ENCODE measurements at regions not wholly inside any gene's neighbourhood (a gene's known extent, or its start where the extent isn't known, plus 50 kb on each side); places are given as distances from the start of the nearest gene placed in this dataset.
"Not testable (repeated sequence)": the region's sequence is repeated elsewhere in the genome, so short reads cannot be mapped to it uniquely, and the experiment has no call there.

GRCh38 chr3:43236008-43236407 is 50.3 kb upstream of the SNRK start:
- intact Hi-C loops (cut with micrococcal nuclease) = no loop called here

DNA sequence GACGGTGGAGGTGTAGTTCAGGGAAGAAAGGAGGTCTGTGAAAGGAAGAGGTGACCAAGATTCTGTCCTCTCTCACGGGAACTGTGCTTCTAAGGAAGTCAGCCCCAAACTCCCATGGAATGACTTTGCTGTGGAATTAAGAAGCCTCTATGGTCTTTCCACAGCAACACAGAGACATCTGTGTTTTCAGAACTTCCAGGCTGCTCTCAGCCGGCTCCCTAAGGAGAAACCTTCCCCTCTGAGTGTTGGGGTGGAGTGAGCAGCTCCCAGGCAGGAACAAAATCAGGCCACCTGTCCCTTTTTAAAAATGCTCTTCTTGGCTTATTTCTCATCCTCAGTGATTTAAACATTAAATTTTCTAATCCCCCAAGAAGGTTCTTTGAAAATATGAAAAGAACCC is 53.3 kb upstream of the SNRK start:
- intact Hi-C loops (cut with micrococcal nuclease) = no loop called here

- intact Hi-C loops (cut with micrococcal nuclease) = no loop called here
Measured at GRCh38 chr3:43231276-43232000, 54.9 kb upstream of the SNRK start.

- intact Hi-C loops (cut with micrococcal nuclease) = not testable (repeated sequence)
Measured at GRCh38 chr3:43229865-43230264, 56.5 kb upstream of the SNRK start.

GRCh38 chr3:43227685-43228084 is 58.7 kb upstream of the SNRK start:
- intact Hi-C loops (cut with micrococcal nuclease) = not testable (repeated sequence)

DNA sequence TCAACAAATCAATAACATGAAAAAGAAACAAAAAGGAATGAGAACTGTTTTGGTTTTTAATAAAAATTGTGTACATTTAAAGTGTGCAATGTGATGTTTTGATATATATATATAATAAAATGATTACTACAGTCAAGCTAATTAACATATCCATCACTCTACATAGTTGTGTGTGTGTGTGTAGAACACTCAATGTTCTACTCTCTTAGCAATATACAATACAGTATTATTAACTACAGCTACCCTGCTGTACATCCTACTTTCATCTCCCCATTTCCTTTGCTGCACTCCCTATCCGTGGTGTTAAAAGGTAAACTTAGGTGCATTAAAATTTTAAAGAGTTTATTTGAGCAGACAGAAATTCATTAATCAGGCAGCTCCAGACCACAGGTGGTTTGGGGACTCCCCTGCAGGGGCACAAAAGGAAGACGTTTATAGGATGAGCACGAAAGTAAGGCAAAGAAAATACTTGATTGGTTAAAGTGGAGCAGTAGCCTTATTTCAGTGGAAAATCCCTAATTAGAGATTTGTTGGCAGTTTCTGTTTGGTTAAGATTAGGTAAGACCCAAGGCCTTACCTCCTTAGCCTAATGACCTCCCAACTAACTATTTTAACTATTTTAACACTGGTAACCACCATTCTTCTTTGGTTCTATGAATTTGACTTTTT is 61.8 kb upstream of the SNRK start:
- intact Hi-C loops (cut with micrococcal nuclease) = no loop called here

GRCh38 chr3:43223670-43224364 is 62.5 kb upstream of the SNRK start:
- intact Hi-C loops (cut with micrococcal nuclease) = loop anchor here (1.0 to 2.0 kb wide), 3 partner anchors 154 to 466 kb away; partner anchors contain the start of gene ABHD5

DNA sequence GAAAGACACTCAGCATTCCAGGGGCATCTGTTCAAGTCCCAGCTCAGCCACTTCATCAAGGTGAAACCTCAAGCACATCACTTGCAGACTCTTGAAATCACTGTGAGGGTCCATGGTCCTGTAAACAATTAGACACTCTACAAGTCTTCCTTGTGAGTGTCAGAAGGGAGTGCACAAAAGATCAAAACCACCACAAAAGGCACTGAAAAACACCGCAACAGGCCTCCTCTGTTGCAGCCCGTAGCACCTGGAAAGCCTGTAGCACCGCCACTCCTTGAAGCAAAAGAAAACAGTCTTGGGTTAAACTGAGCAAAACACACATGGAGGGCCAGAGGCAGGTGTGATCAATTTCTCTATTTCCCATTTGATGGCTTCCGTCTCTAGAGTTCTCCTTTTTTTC is 63.8 kb upstream of the SNRK start:
- intact Hi-C loops (cut with micrococcal nuclease) = loop anchor here (2.0 kb wide), 1 partner anchor 280 kb away; no protein-coding TSS in a partner anchor

- intact Hi-C loops (cut with micrococcal nuclease) = no loop called here
Measured at GRCh38 chr3:43221076-43221475, 65.3 kb upstream of the SNRK start.

GRCh38 chr3:43219616-43220015 is 66.7 kb upstream of the SNRK start:
- intact Hi-C loops (cut with micrococcal nuclease) = no loop called here

GRCh38 chr3:43218921-43219320 is 67.4 kb upstream of the SNRK start:
- intact Hi-C loops (cut with micrococcal nuclease) = no loop called here

DNA sequence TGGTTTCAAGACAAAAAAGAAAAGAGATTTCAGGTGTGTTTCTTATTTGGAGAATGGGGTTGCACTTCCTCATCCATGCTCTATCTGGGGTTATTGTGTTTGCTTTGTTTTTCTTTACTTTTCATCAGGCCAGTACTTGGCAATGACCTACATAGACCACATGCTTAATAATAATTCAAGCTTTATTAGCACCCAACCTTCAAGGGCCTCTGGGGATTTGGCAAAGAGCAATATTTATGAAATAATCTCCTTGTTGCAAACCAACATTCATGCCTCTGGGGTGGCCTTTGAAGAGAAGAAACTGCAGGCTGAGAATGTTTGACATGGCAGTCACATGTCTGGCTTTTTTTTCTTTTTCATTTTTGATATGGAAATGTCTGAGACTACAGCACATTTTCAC is 68.2 kb upstream of the SNRK start:
- intact Hi-C loops (cut with micrococcal nuclease) = no loop called here

- intact Hi-C loops (cut with micrococcal nuclease) = no loop called here
Measured at GRCh38 chr3:43217633-43218032, 68.7 kb upstream of the SNRK start.

DNA sequence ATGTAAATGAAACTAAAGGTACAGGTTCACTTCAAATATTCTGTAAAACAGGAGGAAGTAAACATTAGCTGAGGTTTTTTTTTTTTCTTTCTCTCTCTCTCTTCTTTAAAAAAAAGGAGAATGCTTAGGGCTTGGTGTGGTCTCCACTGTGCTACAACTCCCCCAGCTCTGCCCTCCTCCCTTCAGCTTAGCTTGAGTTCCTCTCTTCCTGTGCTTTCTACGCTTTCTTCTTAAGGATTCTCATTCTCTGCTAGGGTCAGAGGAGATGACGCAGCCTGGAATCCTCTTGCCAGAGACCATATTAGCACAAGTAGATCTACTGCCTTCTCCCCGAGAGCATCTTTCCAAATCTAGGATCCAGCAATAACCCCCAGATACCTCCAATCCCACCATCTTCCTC is 69.1 kb upstream of the SNRK start:
- intact Hi-C loops (cut with micrococcal nuclease) = no loop called here

DNA sequence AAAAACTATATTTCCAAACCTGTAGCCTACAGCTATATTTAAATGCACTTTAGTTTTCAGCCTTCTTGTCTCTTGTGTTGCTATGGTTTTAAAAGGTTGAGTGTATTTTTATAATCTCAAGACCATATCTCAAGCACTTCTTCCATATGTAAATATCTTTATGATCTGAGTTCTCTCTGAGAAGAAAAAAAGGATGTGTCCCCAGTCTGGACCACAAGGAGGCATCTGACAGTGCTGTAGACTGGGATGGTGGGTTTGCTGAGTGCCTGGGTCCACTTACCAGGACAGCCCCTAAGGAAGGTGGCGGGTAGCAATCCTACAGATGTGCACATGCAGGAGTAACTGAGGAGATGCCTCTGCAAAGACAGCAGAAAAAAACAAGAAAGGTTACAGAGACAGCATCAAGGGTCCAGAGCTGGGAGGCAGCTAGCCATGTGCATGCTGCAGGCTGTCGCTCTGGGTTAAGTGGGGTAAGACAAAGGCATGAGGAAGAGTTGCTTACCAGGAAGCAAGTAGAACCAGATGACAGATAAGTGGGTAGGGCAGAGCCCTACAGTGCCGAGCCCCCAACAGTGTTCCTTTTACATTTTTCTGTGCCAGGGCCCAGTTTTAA is 70.6 kb upstream of the SNRK start:
- intact Hi-C loops (cut with micrococcal nuclease) = no loop called here

GRCh38 chr3:43215138-43215537 is 71.2 kb upstream of the SNRK start:
- intact Hi-C loops (cut with micrococcal nuclease) = no loop called here

- intact Hi-C loops (cut with micrococcal nuclease) = no loop called here
Measured at GRCh38 chr3:43214616-43215015, 71.7 kb upstream of the SNRK start.

DNA sequence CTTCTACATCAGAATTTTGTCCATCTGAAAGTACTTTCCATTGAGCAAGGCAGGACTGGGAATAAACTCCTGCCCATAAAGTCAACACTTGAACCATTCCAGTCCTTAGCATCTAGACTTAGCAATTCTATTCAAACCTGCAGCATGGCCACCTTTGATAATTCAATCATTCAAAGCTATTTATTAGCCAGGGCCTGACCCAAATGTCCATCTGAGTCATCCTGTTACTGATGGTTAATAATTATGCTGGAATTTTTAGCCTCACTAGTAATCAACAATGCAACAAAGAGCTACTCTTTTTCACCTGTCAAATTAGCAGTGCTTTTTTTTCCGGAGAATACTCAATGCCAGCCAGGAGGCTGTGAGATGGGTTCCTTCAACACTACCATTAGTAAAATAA is 72.7 kb upstream of the SNRK start:
- intact Hi-C loops (cut with micrococcal nuclease) = no loop called here

DNA sequence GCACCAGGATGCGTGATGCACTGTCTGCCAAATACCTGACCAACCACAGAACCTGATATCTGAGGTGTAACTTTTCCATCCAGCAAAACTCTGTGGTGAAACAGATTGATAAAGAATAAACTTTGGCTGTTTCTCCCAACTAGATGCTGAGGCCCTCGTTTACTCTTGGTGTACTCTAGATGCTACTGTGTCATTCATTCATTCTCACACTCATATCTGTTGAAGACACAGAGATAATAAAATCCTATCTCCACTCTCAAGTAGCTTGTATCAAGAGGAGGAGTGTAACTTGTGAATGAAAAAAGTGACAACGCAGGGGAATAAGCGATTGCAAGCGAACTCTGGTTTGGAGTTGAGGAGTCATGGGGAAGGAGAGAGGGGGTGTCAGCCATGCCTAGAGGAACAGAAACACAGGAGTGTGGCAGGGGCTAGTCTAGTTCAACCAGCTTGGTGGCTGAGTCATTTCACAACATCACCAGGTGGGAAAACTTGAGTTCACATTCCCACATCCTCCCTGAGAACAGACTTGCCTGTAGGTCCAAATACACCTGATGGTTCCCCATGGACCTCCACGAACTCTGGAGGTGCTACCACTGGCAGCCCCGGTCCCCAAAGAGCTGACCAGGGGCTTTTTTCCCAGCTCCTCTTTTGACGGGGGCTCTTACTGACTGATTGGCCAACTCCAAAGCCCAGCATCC is 73.3 kb upstream of the SNRK start:
- intact Hi-C loops (cut with micrococcal nuclease) = no loop called here

DNA sequence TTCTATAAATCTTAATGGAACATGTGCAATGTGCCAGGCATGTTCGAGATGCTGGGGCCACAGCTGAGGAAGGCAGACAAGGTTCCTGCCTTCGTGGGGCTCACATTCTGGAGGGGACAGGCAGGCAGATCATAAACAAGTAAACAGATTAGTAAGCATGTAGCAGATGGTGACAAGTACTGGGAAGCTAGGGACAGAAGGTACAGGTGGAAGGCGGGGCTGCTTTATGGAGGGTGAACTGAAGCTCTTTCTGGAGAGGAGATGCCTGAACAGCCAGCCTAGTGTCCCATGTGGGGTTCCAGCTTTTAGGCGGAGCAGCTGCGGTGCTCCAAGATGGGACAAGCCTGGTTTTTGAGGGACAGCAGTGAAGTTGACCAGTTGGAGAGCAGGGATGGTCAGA is 74.7 kb upstream of the SNRK start:
- intact Hi-C loops (cut with micrococcal nuclease) = no loop called here

All from T-helper 2 cell treated with Interferon-gamma antibody and Interleukin-4, amounts not matched to agents 100 ng/mL and 5 ng/mL, for 36 hours (primary cell).